KOPT-K1 (cell line): ENCODE measurements at regions not wholly inside any gene's neighbourhood (a gene's known extent, or its start where the extent isn't known, plus 50 kb on each side); places are given as distances from the start of the nearest gene placed in this dataset.
"Not testable (repeated sequence)": the region's sequence is repeated elsewhere in the genome, so short reads cannot be mapped to it uniquely, and the experiment has no call there.

Experiments used
- H3K27ac ChIP-seq: fragments of 200-600 bp; sonication (generic); 2 replicates; pipeline ENCODE4 v1.5.1; 2016; ENCODE audit warnings: antibody characterized with exemption, mild to moderate bottlenecking, low read depth, low read length; ENCODE audit not compliant: poor library complexity, severe bottlenecking
- H3K36me3 ChIP-seq: fragments of 200-600 bp; sonication (generic); 2 replicates; pipeline ENCODE4 v1.5.1; 2017; ENCODE audit warnings: antibody characterized with exemption, mild to moderate bottlenecking, low read length, moderate library complexity; ENCODE audit not compliant: insufficient read depth
- H3K9me3 ChIP-seq: fragments of 200-600 bp; sonication (generic); 2 replicates; pipeline ENCODE4 v1.5.1; 2017; ENCODE audit warnings: antibody characterized with exemption, low read length, mild to moderate bottlenecking; ENCODE audit not compliant: insufficient read depth, poor library complexity, severe bottlenecking

DNA sequence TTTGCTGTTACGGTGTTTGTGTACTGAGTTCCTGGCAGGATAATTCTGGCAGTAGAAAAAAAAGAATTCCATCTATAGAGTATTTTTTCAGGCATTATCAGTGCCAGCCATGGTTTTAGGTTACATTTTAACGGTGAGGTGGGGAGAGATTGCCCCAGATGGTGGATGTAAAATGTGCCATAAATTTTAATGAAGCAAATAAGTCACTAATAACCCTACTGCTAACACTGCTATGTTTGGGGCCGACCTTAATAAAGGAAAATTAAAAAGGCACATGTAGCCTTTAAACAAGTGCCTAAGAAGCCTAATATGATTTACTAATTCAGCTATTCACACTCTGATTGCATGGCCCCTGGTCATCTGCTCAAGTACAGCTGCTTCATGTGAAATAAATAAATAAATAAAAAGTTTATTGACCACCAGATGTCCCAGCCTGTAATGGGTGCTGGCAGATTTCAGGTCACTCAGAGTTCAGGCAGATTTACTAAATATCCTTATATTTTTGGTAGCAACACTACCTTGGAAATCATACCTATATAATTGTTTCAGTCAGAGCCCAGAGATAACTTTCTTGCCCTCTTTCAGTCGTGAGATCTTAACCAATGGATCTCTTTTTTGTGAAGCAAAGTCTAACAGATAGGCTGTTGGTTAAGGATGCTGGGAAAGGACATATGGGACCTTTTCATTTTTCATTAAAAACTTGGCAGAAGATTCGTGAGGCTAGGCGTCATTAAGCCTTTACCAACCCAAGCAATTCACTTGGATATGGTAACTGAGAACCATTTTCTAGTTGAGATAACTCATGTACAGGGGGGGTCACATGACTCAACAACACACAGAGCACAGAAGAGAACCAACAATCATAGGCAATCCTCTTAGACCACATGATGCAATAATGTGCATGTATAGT lies 495.0 kb upstream of the NRSN1 start:
- H3K36me3 ChIP-seq = no peaks in the 10 kb centered on the region
- H3K27ac ChIP-seq = no peak overlapping the region
- no peaks in the 10 kb centered on the region for H3K9me3 ChIP-seq

DNA sequence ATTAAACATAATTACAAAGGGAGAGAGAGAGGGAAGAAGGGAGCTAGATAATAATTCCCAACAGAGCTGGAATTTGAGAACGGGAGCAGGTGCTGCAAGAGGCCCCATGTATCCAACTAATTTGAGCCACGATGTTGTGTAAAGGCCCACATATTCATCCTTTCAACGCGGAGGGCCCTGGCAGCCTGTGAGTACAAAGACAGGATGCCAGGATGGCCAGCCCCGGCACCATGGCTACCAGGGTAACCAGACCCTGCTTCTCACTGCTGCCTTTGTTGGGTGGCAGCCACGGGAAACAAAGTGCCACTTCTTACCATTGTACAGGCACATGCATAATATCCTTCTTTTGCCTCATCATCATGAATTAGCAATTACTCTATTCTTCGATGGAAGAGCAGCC lies 492.0 kb upstream of the NRSN1 start:
- Histone ChIP-seq H3K9me3 (no peaks in the 10 kb centered on the region), H3K27ac (no peak overlapping the region), H3K36me3 (no peaks in the 10 kb centered on the region)

- no peak overlapping the region for H3K27ac ChIP-seq
- no peaks in the 10 kb centered on the region for H3K9me3 ChIP-seq
- no peaks in the 10 kb centered on the region for H3K36me3 ChIP-seq
Measured at GRCh38 chr6:23635150-23635549, 490.9 kb upstream of the NRSN1 start.

GRCh38 chr6:23637296-23637695 lies 488.7 kb upstream of the NRSN1 start:
- no peak overlapping the region for H3K27ac ChIP-seq
- H3K9me3 ChIP-seq = no peaks in the 10 kb centered on the region
- H3K36me3 ChIP-seq = no peaks in the 10 kb centered on the region

GRCh38 chr6:23642849-23643248 lies 483.2 kb upstream of the NRSN1 start:
- no peaks in the 10 kb centered on the region for H3K9me3 ChIP-seq
- H3K27ac ChIP-seq = no peak overlapping the region
- no peaks in the 10 kb centered on the region for H3K36me3 ChIP-seq

DNA sequence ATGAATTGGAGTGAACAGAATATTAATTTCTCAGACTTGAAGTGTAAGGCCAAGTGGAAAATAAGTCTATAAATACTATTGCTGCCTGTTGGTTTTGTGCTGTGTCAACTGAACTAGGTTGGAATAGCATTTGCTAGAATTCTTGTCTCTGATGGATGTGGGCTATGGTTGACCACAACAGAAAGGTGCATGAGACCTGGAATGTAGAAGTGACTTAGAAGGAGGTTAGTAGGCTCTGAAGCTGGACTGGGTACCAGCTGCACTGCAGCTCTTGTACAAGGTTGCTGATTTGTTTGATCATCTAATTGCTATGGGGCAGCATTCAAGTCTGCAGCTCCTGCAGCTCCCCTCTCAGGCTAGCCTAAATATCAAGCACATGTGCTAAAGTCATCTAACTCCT lies 479.0 kb upstream of the NRSN1 start:
- Histone ChIP-seq H3K36me3 (no peaks in the 10 kb centered on the region), H3K27ac (no peak overlapping the region), H3K9me3 (no peaks in the 10 kb centered on the region)

DNA sequence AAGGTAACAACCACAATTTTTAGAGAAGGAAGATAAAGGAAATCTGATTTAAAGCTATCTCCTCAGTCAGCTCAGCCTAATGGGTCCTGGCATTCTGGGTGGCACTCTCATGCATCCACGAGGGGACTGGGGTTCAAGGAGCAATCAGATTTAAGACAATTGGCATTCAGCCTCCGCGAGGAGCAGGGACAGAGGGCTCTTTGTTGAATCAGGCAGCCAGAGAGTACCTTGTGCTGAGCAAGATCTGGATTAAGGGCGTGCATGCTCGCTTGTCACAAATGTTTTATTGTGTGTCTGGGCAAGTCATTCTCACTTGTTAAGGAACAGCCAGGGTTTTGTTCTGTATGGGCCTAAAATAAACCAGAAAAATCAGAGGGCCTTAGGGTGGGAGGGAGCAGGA lies 475.3 kb upstream of the NRSN1 start:
- Histone ChIP-seq H3K27ac (no peak overlapping the region), H3K9me3 (no peaks in the 10 kb centered on the region), H3K36me3 (no peaks in the 10 kb centered on the region)

DNA sequence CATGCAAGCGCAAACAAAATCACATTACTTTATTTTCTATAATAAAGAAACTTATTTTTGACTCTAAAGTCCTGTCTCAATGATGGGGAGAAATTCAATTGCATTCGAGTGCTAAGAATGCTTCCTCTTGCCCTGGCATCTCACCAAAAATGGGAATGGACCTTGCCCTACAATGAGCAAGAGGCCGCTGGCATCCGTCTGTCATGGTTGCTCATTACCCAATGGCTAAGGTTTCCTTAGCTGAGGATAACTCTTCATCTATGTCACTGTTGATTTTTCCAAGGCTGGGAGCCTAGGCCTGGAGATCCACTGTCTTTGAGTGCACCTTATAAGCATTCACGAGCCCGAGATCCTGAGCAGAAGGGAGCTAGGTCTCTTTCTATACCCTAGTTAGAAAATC lies 471.3 kb upstream of the NRSN1 start:
- Histone ChIP-seq H3K27ac (no peak overlapping the region), H3K9me3 (no peaks in the 10 kb centered on the region), H3K36me3 (no peaks in the 10 kb centered on the region)

GRCh38 chr6:23655525-23655924 lies 470.5 kb upstream of the NRSN1 start:
- Histone ChIP-seq H3K27ac (no peak overlapping the region), H3K36me3 (no peaks in the 10 kb centered on the region), H3K9me3 (no peaks in the 10 kb centered on the region)

DNA sequence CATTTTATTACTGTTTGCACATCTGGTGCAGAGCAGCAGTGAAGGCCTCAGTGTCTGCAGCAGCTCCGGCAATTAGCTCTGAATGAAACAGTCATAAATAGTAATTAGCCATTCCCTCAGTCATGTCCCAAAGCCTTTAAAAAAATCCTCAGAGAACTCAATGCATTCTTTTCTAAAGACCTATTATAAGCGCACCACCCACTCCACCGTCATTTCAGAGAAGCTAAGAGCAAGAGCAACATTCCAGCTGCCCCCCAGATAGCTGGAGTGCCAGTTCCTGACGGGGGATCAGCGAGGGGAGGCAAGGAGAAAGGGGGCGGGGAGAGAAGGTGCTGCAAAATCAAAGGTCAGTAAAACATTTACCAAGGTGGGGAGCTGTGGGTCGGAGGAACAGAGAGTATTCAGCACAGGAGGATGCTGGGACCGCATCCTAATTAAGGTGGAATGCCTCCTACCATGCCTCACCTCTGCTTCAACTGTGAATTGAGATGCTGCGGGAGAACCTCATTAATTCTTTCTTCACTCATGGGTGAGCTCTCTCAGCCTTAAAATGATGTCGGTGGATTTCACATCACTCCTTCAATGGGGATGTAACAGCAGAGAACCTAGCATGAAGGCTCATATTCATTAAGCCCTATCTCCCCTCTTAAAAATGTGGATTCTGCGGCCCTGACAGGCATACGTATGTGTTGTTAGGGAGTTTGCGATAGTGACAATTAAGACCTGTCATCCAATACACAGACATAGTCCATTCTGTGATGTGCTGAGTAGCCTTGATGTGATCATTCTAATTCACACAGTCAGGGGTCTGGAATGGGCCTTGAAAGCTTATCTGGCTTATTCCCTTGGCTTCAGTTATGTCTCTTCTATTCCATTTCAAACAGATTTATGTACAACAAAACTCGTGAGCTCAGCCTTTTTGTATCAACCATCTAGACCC lies 469.5 kb upstream of the NRSN1 start:
- no peak overlapping the region for H3K27ac ChIP-seq

DNA sequence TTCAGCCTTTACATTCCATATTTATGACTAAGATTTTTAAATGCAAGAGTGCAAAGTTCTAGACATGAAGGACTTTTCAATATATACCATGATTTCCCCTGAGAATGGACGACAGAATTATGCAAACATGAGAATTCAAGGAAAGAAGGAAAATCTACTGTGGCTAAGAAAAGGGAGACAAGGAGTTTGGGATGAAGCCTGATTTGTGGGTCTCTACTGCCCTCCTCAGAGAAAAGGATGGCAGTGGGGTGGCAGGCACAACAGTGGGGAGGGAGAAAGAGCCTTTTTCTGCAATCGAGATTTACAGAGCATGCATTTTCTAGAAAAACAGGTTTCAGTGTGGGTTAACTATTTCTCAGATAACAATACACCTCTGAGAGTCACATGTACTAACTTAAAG lies 466.9 kb upstream of the NRSN1 start:
- H3K9me3 ChIP-seq = no peaks in the 10 kb centered on the region
- no peak overlapping the region for H3K27ac ChIP-seq
- no peaks in the 10 kb centered on the region for H3K36me3 ChIP-seq

More for the DNA sequence above, 469.5 kb upstream of the NRSN1 start:
- H3K9me3 ChIP-seq = no peaks in the 10 kb centered on the region
- H3K36me3 ChIP-seq = no peaks in the 10 kb centered on the region

DNA sequence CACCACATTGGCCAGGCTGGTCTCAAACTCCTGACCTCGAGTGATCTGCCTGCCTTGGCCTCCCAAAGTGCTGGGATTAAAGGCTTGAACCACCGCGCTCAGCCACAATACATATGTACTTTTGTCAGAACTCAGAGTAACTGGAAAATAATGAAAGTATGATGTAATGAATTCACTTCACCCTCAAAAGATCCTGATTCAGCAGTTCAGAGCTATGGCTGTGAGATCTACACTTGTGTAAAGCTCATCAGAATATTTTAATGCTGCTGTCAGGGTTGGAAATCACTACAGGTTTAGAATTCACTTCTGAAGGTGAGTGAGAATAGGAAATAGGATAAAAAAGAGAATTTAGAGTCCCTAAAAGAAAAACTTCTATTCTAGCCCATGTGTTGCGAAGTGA lies 464.5 kb upstream of the NRSN1 start:
- no peaks in the 10 kb centered on the region for H3K36me3 ChIP-seq
- H3K9me3 ChIP-seq = no peaks in the 10 kb centered on the region
- no peak overlapping the region for H3K27ac ChIP-seq

DNA sequence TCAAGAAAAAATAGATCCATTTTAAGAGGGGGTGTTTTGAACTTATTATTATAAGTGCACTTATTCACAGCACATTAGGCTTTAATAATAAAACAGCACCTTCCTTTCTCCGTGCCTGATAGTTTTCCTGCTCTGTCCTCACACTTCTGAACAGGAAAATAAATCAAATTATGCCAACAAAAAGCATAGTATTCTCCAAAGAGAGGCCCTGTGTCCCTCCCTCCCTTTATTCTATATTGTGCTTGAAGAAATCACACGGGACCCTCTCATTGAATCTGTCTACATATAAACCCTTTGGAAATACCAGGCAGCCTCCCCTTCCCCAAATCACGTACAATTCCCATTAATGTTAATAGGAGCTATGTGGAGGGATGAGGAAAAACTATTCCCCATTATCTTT lies 462.9 kb upstream of the NRSN1 start:
- no peak overlapping the region for H3K27ac ChIP-seq
- H3K9me3 ChIP-seq = no peaks in the 10 kb centered on the region
- no peaks in the 10 kb centered on the region for H3K36me3 ChIP-seq

GRCh38 chr6:23663652-23664051 lies 462.4 kb upstream of the NRSN1 start:
- no peaks in the 10 kb centered on the region for H3K36me3 ChIP-seq
- H3K27ac ChIP-seq = no peak overlapping the region
- H3K9me3 ChIP-seq = no peaks in the 10 kb centered on the region

GRCh38 chr6:23665911-23666310 lies 460.1 kb upstream of the NRSN1 start:
- not testable (repeated sequence) for H3K27ac ChIP-seq, H3K36me3 ChIP-seq, H3K9me3 ChIP-seq
